HUDEP-2 (cell line): ENCODE measurements at regions not wholly inside any gene's neighbourhood (a gene's known extent, or its start where the extent isn't known, plus 50 kb on each side); places are given as distances from the start of the nearest gene placed in this dataset.
A peak's percentile ranks its signal among the peaks of the same experiment; 100 is the strongest.

Experiments
- DNase-seq, 76 experiments: peaks; one replicate each; lab custom pipeline; 2025; ENCODE audit not compliant: unreplicated experiment in 76 of 76; lab: John Stamatoyannopoulos, UW

- DNase-seq = no peak
These were observed 245.6 kb upstream of the GSE1 start for GRCh38 chr16:85367485-85367884.

- DNase-seq = no peak
These were observed 244.1 kb upstream of the GSE1 start for GRCh38 chr16:85369060-85369459.

- DNase-seq = peak in 69 of 76 experiments; percentile 12 to 98 (median 59)
These were observed 243.2 kb upstream of the GSE1 start for GRCh38 chr16:85369741-85370528.

GRCh38 chr16:85370543-85370880 is 242.6 kb upstream of the GSE1 start:
- DNase-seq = no peak

GRCh38 chr16:85370881-85371651 is 242.1 kb upstream of the GSE1 start:
- DNase-seq = peak in 73 of 76 experiments; percentile 31 to 93 (median 85)

GRCh38 chr16:85371948-85372347 is 241.2 kb upstream of the GSE1 start:
- DNase-seq = no peak

GRCh38 chr16:85372627-85373372 is 240.3 kb upstream of the GSE1 start:
- DNase-seq = peak in 72 of 76 experiments; percentile 21 to 89 (median 71)

- DNase-seq = peak in 1 of 76 experiments; percentile 33
These were observed 239.2 kb upstream of the GSE1 start for GRCh38 chr16:85373741-85374570.

GRCh38 chr16:85374571-85374872 is 238.6 kb upstream of the GSE1 start:
- DNase-seq = peak in 2 of 76 experiments; percentile 14 to 15

- DNase-seq = peak in 1 of 76 experiments; percentile 24
These were observed 237.8 kb upstream of the GSE1 start for GRCh38 chr16:85375282-85375681.

- DNase-seq = peak in 72 of 76 experiments; percentile 25 to 93 (median 75)
These were observed 236.6 kb upstream of the GSE1 start for GRCh38 chr16:85376292-85377095.

GRCh38 chr16:85377388-85378144 is 235.6 kb upstream of the GSE1 start:
- peak in 74 of 76 experiments; percentile 34 to 90 (median 78) for DNase-seq

GRCh38 chr16:85378145-85379040 is 234.7 kb upstream of the GSE1 start:
- DNase-seq = peak in 3 of 76 experiments; percentile 46 to 57 (median 53)

- DNase-seq = peak in 60 of 76 experiments; percentile 8 to 79 (median 52)
These were observed 233.8 kb upstream of the GSE1 start for GRCh38 chr16:85379041-85380001.

GRCh38 chr16:85380002-85380395 is 233.1 kb upstream of the GSE1 start:
- peak in 1 of 76 experiments; percentile 36 for DNase-seq

- DNase-seq = no peak
These were observed 232.0 kb upstream of the GSE1 start for GRCh38 chr16:85380905-85381737.
